GM12873 (cell line): ENCODE measurements at regions not wholly inside any gene's neighbourhood (a gene's known extent, or its start where the extent isn't known, plus 50 kb on each side); places are given as distances from the start of the nearest gene placed in this dataset.

Experiments
- TF ChIP-seq, protein P1 (sequence below): IDR thresholded peaks from 2 replicates; pipeline ENCODE4 v1.5.1; 2012; ENCODE audit warnings: low read depth, mild to moderate bottlenecking, moderate library complexity, low read length, control low read depth; ENCODE audit not compliant: insufficient read depth; ENCODE audit errors: missing control alignments

- TF ChIP-seq, protein P1, sequence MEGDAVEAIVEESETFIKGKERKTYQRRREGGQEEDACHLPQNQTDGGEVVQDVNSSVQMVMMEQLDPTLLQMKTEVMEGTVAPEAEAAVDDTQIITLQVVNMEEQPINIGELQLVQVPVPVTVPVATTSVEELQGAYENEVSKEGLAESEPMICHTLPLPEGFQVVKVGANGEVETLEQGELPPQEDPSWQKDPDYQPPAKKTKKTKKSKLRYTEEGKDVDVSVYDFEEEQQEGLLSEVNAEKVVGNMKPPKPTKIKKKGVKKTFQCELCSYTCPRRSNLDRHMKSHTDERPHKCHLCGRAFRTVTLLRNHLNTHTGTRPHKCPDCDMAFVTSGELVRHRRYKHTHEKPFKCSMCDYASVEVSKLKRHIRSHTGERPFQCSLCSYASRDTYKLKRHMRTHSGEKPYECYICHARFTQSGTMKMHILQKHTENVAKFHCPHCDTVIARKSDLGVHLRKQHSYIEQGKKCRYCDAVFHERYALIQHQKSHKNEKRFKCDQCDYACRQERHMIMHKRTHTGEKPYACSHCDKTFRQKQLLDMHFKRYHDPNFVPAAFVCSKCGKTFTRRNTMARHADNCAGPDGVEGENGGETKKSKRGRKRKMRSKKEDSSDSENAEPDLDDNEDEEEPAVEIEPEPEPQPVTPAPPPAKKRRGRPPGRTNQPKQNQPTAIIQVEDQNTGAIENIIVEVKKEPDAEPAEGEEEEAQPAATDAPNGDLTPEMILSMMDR: no peak
Observed at GRCh38 chr3:165903885-165904630, 66.8 kb upstream of the BCHE start.

GRCh38 chr3:165899066-165899465 lies 61.8 kb upstream of the BCHE start:
- TF ChIP-seq, protein P1: no peak

- TF ChIP-seq, protein P1: no peak
Observed at GRCh38 chr3:165897137-165897536, 59.9 kb upstream of the BCHE start.

GRCh38 chr3:165895919-165896318 lies 58.7 kb upstream of the BCHE start:
- TF ChIP-seq, protein P1: peak; percentile 40

- TF ChIP-seq, protein P1: no peak
Observed at GRCh38 chr3:165892565-165892964, 55.3 kb upstream of the BCHE start.
